ENCODE measurements at regions not wholly inside any gene's neighbourhood (a gene's known extent, or its start where the extent isn't known, plus 50 kb on each side); places are given as distances from the start of the nearest gene placed in this dataset.

DNA sequence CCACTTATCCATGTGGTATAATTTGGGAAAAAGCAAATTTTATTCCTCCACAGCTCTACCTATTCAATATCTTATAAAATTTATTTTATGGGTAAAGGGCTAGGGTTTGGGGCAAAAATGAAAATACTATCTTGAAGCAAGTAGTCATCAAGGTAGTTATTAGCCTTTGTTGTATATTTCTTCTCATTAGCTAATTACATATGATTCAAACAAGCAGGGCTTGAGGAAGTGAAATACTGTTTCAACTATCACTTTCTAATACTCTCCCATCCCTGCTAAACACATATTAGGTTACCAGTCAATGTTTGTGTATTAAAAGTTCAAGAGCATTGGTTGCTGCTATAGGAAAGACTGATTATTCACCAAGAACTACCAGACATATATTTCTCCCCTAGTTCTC, 517.3 kb downstream of the METTL15 start:
- Histone ChIP-seq H3K9me3 (ENCODE audit: control insufficient read depth in 1 of 2, insufficient read depth in 1 of 2, low read depth in 1 of 2, low read length in 2 of 2) (no peaks in the 10 kb centered on the region), H3K79me2 (ENCODE audit: insufficient read depth, low read length) (no peaks in the 10 kb centered on the region), H4K20me1 (ENCODE audit: insufficient read depth) (no peaks in the 10 kb centered on the region), H3K4me3 (replicated peaks in 1 of 2; ENCODE audit: low read depth in 1 of 2, low read length in 2 of 2) (no peak overlapping the region), H3K27me3 (ENCODE audit: insufficient read depth, low read length) (no peaks in the 10 kb centered on the region), H3K9ac (ENCODE audit: low read length) (no peak overlapping the region), H3K36me3 (ENCODE audit: control insufficient read depth in 1 of 2, insufficient read depth in 2 of 2, low read length in 2 of 2) (no peaks in the 10 kb centered on the region), H3K9me2 (ENCODE audit: insufficient read depth) (no peaks in the 10 kb centered on the region), H2AFZ (ENCODE audit: low read depth, low read length, poor library complexity, severe bottlenecking) (no peak overlapping the region), H3K27ac (ENCODE audit: low read depth, low read length) (no peak overlapping the region), H3K4me2 (ENCODE audit: low read length) (no peak overlapping the region), H3K4me1 (ENCODE audit: control insufficient read depth in 1 of 2, insufficient read depth in 2 of 2, low read length in 2 of 2) (no peaks in the 10 kb centered on the region)
- RAD21 ChIA-PET (ENCODE audit: low non-redundant PET in 1 of 2, low total read pairs in 2 of 2, uncharacterized antibody in 2 of 2, unreplicated experiment in 2 of 2): no interaction called here
- no TSS peak for BruUV-seq (replicated peaks)
- POLR2A ChIA-PET: no interaction called here
- TF ChIP-seq ZNF274 (IDR thresholded peaks at IDR 0.05; ENCODE audit: low read depth, low read length) (no peak), EZH2 (IDR thresholded peaks at IDR 0.05) (no peak), CEBPB (IDR thresholded peaks at IDR 0.05; ENCODE audit: low read depth) (no peak), FOSL1 (IDR thresholded peaks at IDR 0.05; ENCODE audit: low read depth) (no peak), RAD21 (IDR thresholded peaks at IDR 0.05; ENCODE audit: low read depth) (no peak), EGR1 (IDR thresholded peaks at IDR 0.05; ENCODE audit: low read depth) (no peak), CTCF (IDR thresholded peaks at IDR 0.05 in 2 of 3, conservative IDR thresholded peaks at IDR 0.05 in 1 of 3; ENCODE audit: borderline replicate concordance in 1 of 3, insufficient read depth in 1 of 3, low read depth in 2 of 3, low read length in 2 of 3) (no peak), SIN3A (IDR thresholded peaks at IDR 0.05; ENCODE audit: low read depth) (no peak), POLR2AphosphoS5 (IDR thresholded peaks at IDR 0.05; ENCODE audit: low read depth, low read length) (no peak), SP1 (IDR thresholded peaks at IDR 0.05; ENCODE audit: low read depth) (no peak), JUND (IDR thresholded peaks at IDR 0.05) (no peak), POLR2A (IDR thresholded peaks at IDR 0.05; ENCODE audit: borderline replicate concordance, extremely low read depth, insufficient read depth, insufficient read length) (no peak), ZFX (IDR thresholded peaks at IDR 0.05) (no peak), YY1 (IDR thresholded peaks at IDR 0.05; ENCODE audit: extremely low read depth, insufficient replicate concordance, low read depth, low read length) (no peak), MAX (IDR thresholded peaks at IDR 0.05) (no peak), ELF1 (IDR thresholded peaks at IDR 0.05; ENCODE audit: borderline replicate concordance, low read depth) (no peak), SRF (IDR thresholded peaks at IDR 0.05; ENCODE audit: low read depth) (no peak)
- TF ChIP-seq, protein P1, sequence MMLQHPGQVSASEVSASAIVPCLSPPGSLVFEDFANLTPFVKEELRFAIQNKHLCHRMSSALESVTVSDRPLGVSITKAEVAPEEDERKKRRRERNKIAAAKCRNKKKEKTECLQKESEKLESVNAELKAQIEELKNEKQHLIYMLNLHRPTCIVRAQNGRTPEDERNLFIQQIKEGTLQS (IDR thresholded peaks at IDR 0.05): no peak
- TF ChIP-seq, protein P2, sequence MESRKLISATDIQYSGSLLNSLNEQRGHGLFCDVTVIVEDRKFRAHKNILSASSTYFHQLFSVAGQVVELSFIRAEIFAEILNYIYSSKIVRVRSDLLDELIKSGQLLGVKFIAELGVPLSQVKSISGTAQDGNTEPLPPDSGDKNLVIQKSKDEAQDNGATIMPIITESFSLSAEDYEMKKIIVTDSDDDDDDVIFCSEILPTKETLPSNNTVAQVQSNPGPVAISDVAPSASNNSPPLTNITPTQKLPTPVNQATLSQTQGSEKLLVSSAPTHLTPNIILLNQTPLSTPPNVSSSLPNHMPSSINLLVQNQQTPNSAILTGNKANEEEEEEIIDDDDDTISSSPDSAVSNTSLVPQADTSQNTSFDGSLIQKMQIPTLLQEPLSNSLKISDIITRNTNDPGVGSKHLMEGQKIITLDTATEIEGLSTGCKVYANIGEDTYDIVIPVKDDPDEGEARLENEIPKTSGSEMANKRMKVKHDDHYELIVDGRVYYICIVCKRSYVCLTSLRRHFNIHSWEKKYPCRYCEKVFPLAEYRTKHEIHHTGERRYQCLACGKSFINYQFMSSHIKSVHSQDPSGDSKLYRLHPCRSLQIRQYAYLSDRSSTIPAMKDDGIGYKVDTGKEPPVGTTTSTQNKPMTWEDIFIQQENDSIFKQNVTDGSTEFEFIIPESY (IDR thresholded peaks at IDR 0.05; ENCODE audit: extremely low read depth, insufficient replicate concordance, low read length): no peak
- TF ChIP-seq, protein P3, sequence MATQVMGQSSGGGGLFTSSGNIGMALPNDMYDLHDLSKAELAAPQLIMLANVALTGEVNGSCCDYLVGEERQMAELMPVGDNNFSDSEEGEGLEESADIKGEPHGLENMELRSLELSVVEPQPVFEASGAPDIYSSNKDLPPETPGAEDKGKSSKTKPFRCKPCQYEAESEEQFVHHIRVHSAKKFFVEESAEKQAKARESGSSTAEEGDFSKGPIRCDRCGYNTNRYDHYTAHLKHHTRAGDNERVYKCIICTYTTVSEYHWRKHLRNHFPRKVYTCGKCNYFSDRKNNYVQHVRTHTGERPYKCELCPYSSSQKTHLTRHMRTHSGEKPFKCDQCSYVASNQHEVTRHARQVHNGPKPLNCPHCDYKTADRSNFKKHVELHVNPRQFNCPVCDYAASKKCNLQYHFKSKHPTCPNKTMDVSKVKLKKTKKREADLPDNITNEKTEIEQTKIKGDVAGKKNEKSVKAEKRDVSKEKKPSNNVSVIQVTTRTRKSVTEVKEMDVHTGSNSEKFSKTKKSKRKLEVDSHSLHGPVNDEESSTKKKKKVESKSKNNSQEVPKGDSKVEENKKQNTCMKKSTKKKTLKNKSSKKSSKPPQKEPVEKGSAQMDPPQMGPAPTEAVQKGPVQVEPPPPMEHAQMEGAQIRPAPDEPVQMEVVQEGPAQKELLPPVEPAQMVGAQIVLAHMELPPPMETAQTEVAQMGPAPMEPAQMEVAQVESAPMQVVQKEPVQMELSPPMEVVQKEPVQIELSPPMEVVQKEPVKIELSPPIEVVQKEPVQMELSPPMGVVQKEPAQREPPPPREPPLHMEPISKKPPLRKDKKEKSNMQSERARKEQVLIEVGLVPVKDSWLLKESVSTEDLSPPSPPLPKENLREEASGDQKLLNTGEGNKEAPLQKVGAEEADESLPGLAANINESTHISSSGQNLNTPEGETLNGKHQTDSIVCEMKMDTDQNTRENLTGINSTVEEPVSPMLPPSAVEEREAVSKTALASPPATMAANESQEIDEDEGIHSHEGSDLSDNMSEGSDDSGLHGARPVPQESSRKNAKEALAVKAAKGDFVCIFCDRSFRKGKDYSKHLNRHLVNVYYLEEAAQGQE (IDR thresholded peaks at IDR 0.05; ENCODE audit: low read depth): no peak
- CTCF ChIA-PET: no interaction called here
- DNase-seq (ENCODE audit: low read depth, low spot score) (no peak), ATAC-seq (no peak)
- intact Hi-C loops (cut with micrococcal nuclease): no loop called here
